Liver (tissue), 3 donors: ENCODE measurements at regions not wholly inside any gene's neighbourhood (a gene's known extent, or its start where the extent isn't known, plus 50 kb on each side); places are given as distances from the start of the nearest gene placed in this dataset.

Experiments
- CTCF ChIP-seq: fragments of 150-350 bp; IDR thresholded peaks from 2 replicates; pipeline ENCODE4 v1.5.1; 2017; ENCODE audit warnings: improper control_type of control experiment, low read depth, low read length; ENCODE audit not compliant: missing input control
- GABPA ChIP-seq, 2 donors: IDR thresholded peaks in 1 of 2; conservative IDR thresholded peaks in 1 of 2; 2 replicates each; pipeline ENCODE4 v1.6.1; 2016; ENCODE audit warnings: antibody characterized with exemption in 2 of 2, mild to moderate bottlenecking in 1 of 2, moderate library complexity in 1 of 2
- JUND ChIP-seq, 2 donors: IDR thresholded peaks; 2 replicates each; pipeline ENCODE4 v1.6.1; 2016; ENCODE audit warnings: antibody characterized with exemption in 2 of 2
- MAX ChIP-seq: IDR thresholded peaks from 2 replicates; pipeline ENCODE4 v1.6.1; 2016; ENCODE audit warnings: antibody characterized with exemption
- REST ChIP-seq: IDR thresholded peaks from 2 replicates; pipeline ENCODE4 v1.6.1; 2016; ENCODE audit warnings: antibody characterized with exemption, mild to moderate bottlenecking
- RXRA ChIP-seq, 2 donors: IDR thresholded peaks; 2 replicates each; pipeline ENCODE4 v1.6.1; 2017 to 2018; ENCODE audit warnings: antibody characterized with exemption in 2 of 2, mild to moderate bottlenecking in 1 of 2
- TAF1 ChIP-seq: conservative IDR thresholded peaks from 2 replicates; pipeline ENCODE4 v1.6.1; 2016; ENCODE audit warnings: antibody characterized with exemption, mild to moderate bottlenecking
- donor health status: healthy.
- donor health status: healthy.

GRCh38 chrX:25869761-25870160 lies 268.4 kb upstream of the MAGEB18 start:
- TF ChIP-seq CTCF (no peak), REST (no peak), RXRA (IDR thresholded peaks at IDR 0.05) (no peak), MAX (no peak), TAF1 (no peak), JUND (IDR thresholded peaks at IDR 0.05) (no peak), GABPA (IDR thresholded peaks at IDR 0.05 in 1 of 2, conservative IDR thresholded peaks at IDR 0.05 in 1 of 2) (no peak)
